IMR-90 (cell line): ENCODE measurements at regions not wholly inside any gene's neighbourhood (a gene's known extent, or its start where the extent isn't known, plus 50 kb on each side); places are given as distances from the start of the nearest gene placed in this dataset.

Source experiments
- ATAC-seq: fragments of 200-7000 bp; cut with Tn5 transposase; 2 replicates; pipeline ENCODE4 v1.9.1; 2020; ENCODE audit warnings: low read depth, mild to moderate bottlenecking, moderate library complexity
- BruUV-seq: library from RNA; stranded (reverse); fragments of 400-500 nt; replicated peaks from 2 replicates; lab custom pipeline; 2021; lab: Mats Ljungman, UMichigan
- CTCF ChIA-PET: fragments of 300-600 bp; formaldehyde crosslinking; extraction: SDS; loops from one replicate; lab custom pipeline; 2021; ENCODE audit warnings: antibody characterized with exemption; lab: Yijun Ruan, JAX
- POLR2A ChIA-PET: fragments of 300-600 bp; sonication (Branson Sonifier 250); formaldehyde crosslinking; loops from one replicate; lab custom pipeline; 2022; ENCODE audit warnings: antibody characterized with exemption; ENCODE audit not compliant: unreplicated experiment; lab: Charles Lee
- DNase-seq: peaks from one replicate; pipeline ENCODE4 v3.0.0; 2013
- H2AFZ ChIP-seq: replicated peaks from 2 replicates; pipeline ENCODE3; 2013; ENCODE audit warnings: low read length, mild to moderate bottlenecking; ENCODE audit not compliant: poor library complexity
- H2AK5ac ChIP-seq: 2 replicates; pipeline ENCODE4 v1.6.1; 2013; ENCODE audit warnings: low read depth, low read length, inconsistent platforms
- H2AK9ac ChIP-seq: replicated peaks from 2 replicates; pipeline ENCODE3; 2013; ENCODE audit warnings: mild to moderate bottlenecking, low read depth, low read length, moderate library complexity; ENCODE audit not compliant: poor library complexity
- H2BK120ac ChIP-seq: 2 replicates; pipeline ENCODE4 v1.6.1; 2013; ENCODE audit warnings: low read depth, low read length, inconsistent platforms
- H2BK15ac ChIP-seq: 3 replicates; pipeline ENCODE4 v1.6.1; 2013; ENCODE audit warnings: low read depth, low read length, inconsistent platforms
- H2BK20ac ChIP-seq: 2 replicates; pipeline ENCODE4 v1.6.1; 2013; ENCODE audit warnings: low read depth, mild to moderate bottlenecking, inconsistent platforms, low read length, moderate library complexity
- H2BK5ac ChIP-seq: 2 replicates; pipeline ENCODE4 v1.6.1; 2013; ENCODE audit warnings: mild to moderate bottlenecking, low read depth, low read length, inconsistent platforms; ENCODE audit not compliant: poor library complexity, severe bottlenecking
- H3K14ac ChIP-seq: replicated peaks from 2 replicates; pipeline ENCODE4 v1.6.1; 2013; ENCODE audit warnings: low read depth, low read length, inconsistent platforms
- H3K18ac ChIP-seq: 2 replicates; pipeline ENCODE4 v1.6.1; 2013; ENCODE audit warnings: low read depth, low read length, control low read depth
- H3K23ac ChIP-seq: 2 replicates; pipeline ENCODE4 v1.6.1; 2013; ENCODE audit warnings: low read depth, low read length, inconsistent platforms
- H3K27ac ChIP-seq: 2 replicates; pipeline ENCODE4 v1.5.1; 2013; ENCODE audit warnings: mild to moderate bottlenecking, control low read depth, low read length; ENCODE audit not compliant: insufficient read depth
- H3K27me3 ChIP-seq: 2 replicates; pipeline ENCODE4 v1.6.1; 2013; ENCODE audit warnings: low read length; ENCODE audit not compliant: control insufficient read depth, insufficient read depth
- H3K36me3 ChIP-seq: 2 replicates; pipeline ENCODE4 v1.6.1; 2013; ENCODE audit warnings: low read length, mixed read lengths; ENCODE audit not compliant: control insufficient read depth, insufficient read depth
- H3K4ac ChIP-seq: 2 replicates; pipeline ENCODE4 v1.6.1; 2013; ENCODE audit warnings: low read depth, low read length, inconsistent platforms
- H3K4me1 ChIP-seq: 2 replicates; pipeline ENCODE4 v1.6.1; 2013; ENCODE audit warnings: low read length, mixed read lengths; ENCODE audit not compliant: control insufficient read depth, insufficient read depth
- H3K4me2 ChIP-seq: 2 replicates; pipeline ENCODE4 v1.6.1; 2013; ENCODE audit warnings: low read depth, mild to moderate bottlenecking, control low read depth, low read length, moderate library complexity
- H3K4me3 ChIP-seq: 2 replicates; pipeline ENCODE4 v1.5.1; 2013; ENCODE audit warnings: low read depth, mild to moderate bottlenecking, control low read depth, low read length, moderate library complexity; ENCODE audit not compliant: insufficient read depth
- H3K56ac ChIP-seq: 2 replicates; pipeline ENCODE4 v1.6.1; 2013; ENCODE audit warnings: low read length, inconsistent platforms; ENCODE audit not compliant: insufficient read depth; ENCODE audit errors: extremely low read depth
- H3K79me1 ChIP-seq, 2 experiments: 2 replicates each; pipeline ENCODE4 v1.6.1; 2013; ENCODE audit warnings: low read length in 2 of 2, inconsistent platforms in 1 of 2, low read depth in 1 of 2
- H3K9ac ChIP-seq: 2 replicates; pipeline ENCODE4 v1.6.1; 2013; ENCODE audit warnings: low read depth, low read length, control low read depth
- H3K9me1 ChIP-seq: 2 replicates; pipeline ENCODE4 v1.6.1; 2013; ENCODE audit warnings: low read length, inconsistent platforms; ENCODE audit not compliant: insufficient read depth
- H3K9me3 ChIP-seq: 2 replicates; pipeline ENCODE4 v1.6.1; 2013; ENCODE audit warnings: low read length; ENCODE audit not compliant: control insufficient read depth, insufficient read depth
- H4K20me1 ChIP-seq: 2 replicates; pipeline ENCODE4 v1.6.1; 2013; ENCODE audit warnings: low read length, inconsistent platforms; ENCODE audit not compliant: insufficient read depth
- H4K5ac ChIP-seq: 2 replicates; pipeline ENCODE4 v1.6.1; 2013; ENCODE audit warnings: mild to moderate bottlenecking, low read depth, low read length, control low read depth
- H4K8ac ChIP-seq, 2 experiments: 2 replicates each; pipeline ENCODE4 v1.6.1; 2013; ENCODE audit warnings: low read depth in 2 of 2, low read length in 2 of 2, control low read depth in 1 of 2, inconsistent platforms in 1 of 2
- H4K91ac ChIP-seq: 2 replicates; pipeline ENCODE4 v1.6.1; 2013; ENCODE audit warnings: low read depth, low read length, inconsistent platforms; ENCODE audit not compliant: insufficient read depth
- BHLHE40 ChIP-seq: fragments of 150-350 bp; IDR thresholded peaks from 2 replicates; pipeline ENCODE4 v1.6.1; 2016; ENCODE audit warnings: mild to moderate bottlenecking, low read depth, low read length
- CEBPB ChIP-seq: IDR thresholded peaks from 2 replicates; pipeline ENCODE4 v1.6.1; 2012; ENCODE audit warnings: low read depth, low read length, improper control_type of control experiment
- MAFK ChIP-seq: IDR thresholded peaks from 2 replicates; pipeline ENCODE4 v1.6.1; 2012; ENCODE audit warnings: low read depth, low read length, improper control_type of control experiment
- MAZ ChIP-seq: IDR thresholded peaks from 2 replicates; pipeline ENCODE4 v1.6.1; 2012; ENCODE audit warnings: low read depth, mild to moderate bottlenecking, low read length, improper control_type of control experiment, moderate library complexity, borderline replicate concordance
- NFE2L2 ChIP-seq: fragments of 150-350 bp; IDR thresholded peaks from 2 replicates; pipeline ENCODE4 v1.6.1; 2016; ENCODE audit warnings: low read depth, mild to moderate bottlenecking, low read length
- RAD21 ChIP-seq: IDR thresholded peaks from 2 replicates; pipeline ENCODE4 v1.6.1; 2012; ENCODE audit warnings: low read length, improper control_type of control experiment
- WGBS, 2 experiments: methylation state at CpG; one replicate each; pipeline versions ENCODE4 v1.1.5 to v1.1.7; 2013; ENCODE audit warnings: missing lambda C conversion rate in 2 of 2; ENCODE audit not compliant: insufficient read length in 1 of 2; ENCODE audit errors: extremely low coverage in 2 of 2; 5-methylcytosine and 5-hydroxymethylcytosine counted together
- dilution Hi-C: fragments of 300-500 bp; cut with HindIII; formaldehyde crosslinking; loops from one replicate; pipeline ENCODE4 v1.14.3; 2018; ENCODE audit warnings: low sequenced_read_pairs; ENCODE audit not compliant: unreplicated experiment
- in situ Hi-C: fragments of 300-500 bp; cut with MboI; formaldehyde crosslinking; loops from 3 replicates; pipeline ENCODE4 v1.14.3; 2019; ENCODE audit warnings: low sequenced_read_pairs, inconsistent platforms, mixed read lengths
- intact Hi-C: fragments of 100-400 bp; cut with micrococcal nuclease; formaldehyde crosslinking; loops from 2 replicates; pipeline ENCODE4 v1.10.0; 2022
- TF ChIP-seq, protein P1 (sequence below): conservative IDR thresholded peaks from 2 replicates; pipeline ENCODE4 v1.5.1; 2012; ENCODE audit warnings: mild to moderate bottlenecking, low read depth, low read length, improper control_type of control experiment

DNA sequence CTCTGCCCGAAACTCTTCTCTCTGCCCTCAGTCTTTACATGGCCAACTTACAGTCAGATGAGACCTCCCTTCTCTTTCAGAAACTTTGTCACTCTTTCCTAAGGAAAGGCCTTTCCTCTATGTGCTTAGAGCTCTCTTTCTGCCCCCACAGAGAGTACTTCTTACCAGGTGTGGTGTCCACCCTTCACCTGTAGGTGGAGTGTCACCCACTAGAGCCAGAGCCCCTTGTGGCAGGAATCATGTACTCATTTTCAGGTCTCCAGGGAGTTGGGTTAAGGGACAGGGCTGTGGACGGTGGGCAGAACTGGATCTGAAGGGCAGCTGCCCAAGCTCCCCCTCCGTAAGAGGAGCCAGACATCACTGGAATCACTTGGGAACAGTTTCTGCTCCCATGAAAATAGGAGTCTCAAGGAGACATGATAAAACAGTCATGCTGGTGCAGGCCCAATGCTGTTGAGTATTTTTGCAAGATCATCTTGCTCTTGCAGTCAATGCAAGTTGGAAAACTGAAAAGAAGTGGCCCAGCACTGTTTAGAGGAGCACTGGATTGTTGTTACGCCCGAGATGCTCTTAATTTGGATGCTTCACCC, 436.7 kb downstream of the ZSWIM6 start:
- no peak overlapping the region for H3K9ac ChIP-seq
- in situ Hi-C loops (no loop called here), dilution Hi-C loops (no loop called here), intact Hi-C loops (no loop called here)
- H2AK9ac ChIP-seq: no peak overlapping the region
- no peak overlapping the region for H2BK15ac ChIP-seq
- H2AFZ ChIP-seq: no peak overlapping the region
- ChIA-PET POLR2A (no interaction called here), CTCF (no interaction called here)
- no peaks in the 10 kb centered on the region for H3K79me1 ChIP-seq
- H2BK5ac ChIP-seq: no peak overlapping the region
- no peak overlapping the region for H3K4me2 ChIP-seq
- H3K4me1 ChIP-seq: no peaks in the 10 kb centered on the region
- H3K56ac ChIP-seq: no peak overlapping the region
- H3K36me3 ChIP-seq: no peaks in the 10 kb centered on the region
- no TSS peak for BruUV-seq
- no peak overlapping the region for H4K8ac ChIP-seq
- WGBS, 2 experiments: 40% methylated on average over 1 of the region's 5 CpGs; no CpG with 5 or more reads in 1 of the 2 experiments
- H3K9me1 ChIP-seq: no peaks in the 10 kb centered on the region
- H3K9me3 ChIP-seq: no peaks in the 10 kb centered on the region
- no peak overlapping the region for H2AK5ac ChIP-seq
- H3K23ac ChIP-seq: no peak overlapping the region
- H4K20me1 ChIP-seq: no peaks in the 10 kb centered on the region
- H2BK120ac ChIP-seq: no peak overlapping the region
- H2BK20ac ChIP-seq: no peak overlapping the region
- H4K91ac ChIP-seq: no peak overlapping the region
- H3K4ac ChIP-seq: no peak overlapping the region
- H4K5ac ChIP-seq: no peak overlapping the region
- H3K27ac ChIP-seq: no peak overlapping the region
- DNase-seq: peak; percentile 3
- no peak overlapping the region for H3K4me3 ChIP-seq
- no peak for ATAC-seq
- no peak for TF ChIP-seq MAZ
- TF ChIP-seq MAFK: no peak
- TF ChIP-seq CEBPB: no peak
- no peak for TF ChIP-seq NFE2L2
- TF ChIP-seq, protein P1, sequence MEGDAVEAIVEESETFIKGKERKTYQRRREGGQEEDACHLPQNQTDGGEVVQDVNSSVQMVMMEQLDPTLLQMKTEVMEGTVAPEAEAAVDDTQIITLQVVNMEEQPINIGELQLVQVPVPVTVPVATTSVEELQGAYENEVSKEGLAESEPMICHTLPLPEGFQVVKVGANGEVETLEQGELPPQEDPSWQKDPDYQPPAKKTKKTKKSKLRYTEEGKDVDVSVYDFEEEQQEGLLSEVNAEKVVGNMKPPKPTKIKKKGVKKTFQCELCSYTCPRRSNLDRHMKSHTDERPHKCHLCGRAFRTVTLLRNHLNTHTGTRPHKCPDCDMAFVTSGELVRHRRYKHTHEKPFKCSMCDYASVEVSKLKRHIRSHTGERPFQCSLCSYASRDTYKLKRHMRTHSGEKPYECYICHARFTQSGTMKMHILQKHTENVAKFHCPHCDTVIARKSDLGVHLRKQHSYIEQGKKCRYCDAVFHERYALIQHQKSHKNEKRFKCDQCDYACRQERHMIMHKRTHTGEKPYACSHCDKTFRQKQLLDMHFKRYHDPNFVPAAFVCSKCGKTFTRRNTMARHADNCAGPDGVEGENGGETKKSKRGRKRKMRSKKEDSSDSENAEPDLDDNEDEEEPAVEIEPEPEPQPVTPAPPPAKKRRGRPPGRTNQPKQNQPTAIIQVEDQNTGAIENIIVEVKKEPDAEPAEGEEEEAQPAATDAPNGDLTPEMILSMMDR: peak; percentile 62
- no peak for TF ChIP-seq RAD21
- no peak for TF ChIP-seq BHLHE40
- no peaks in the 10 kb centered on the region; the same call in 1 of the 2 replicates for H3K27me3 ChIP-seq
- H3K14ac ChIP-seq: no peak overlapping the region
- H3K18ac ChIP-seq: no peak overlapping the region
